Transverse colon (tissue), 4 donors: ENCODE measurements at regions not wholly inside any gene's neighbourhood (a gene's known extent, or its start where the extent isn't known, plus 50 kb on each side); places are given as distances from the start of the nearest gene placed in this dataset.

Experiments
- DNase-seq: peaks from one replicate; pipeline ENCODE4 v3.0.0-alpha.2; 2019
- H3K27ac ChIP-seq, 4 donors: fragments of 200-600 bp; sonication (generic); 2 replicates each; pipeline ENCODE4 v1.5.1; 2016 to 2018; ENCODE audit warnings: inconsistent platforms in 4 of 4
- H3K27me3 ChIP-seq: fragments of 200-600 bp; sonication (generic); 2 replicates; pipeline ENCODE4 v1.5.1; 2017; ENCODE audit warnings: inconsistent platforms
- H3K36me3 ChIP-seq, 4 donors: fragments of 200-600 bp; sonication (generic); 2 replicates each; pipeline ENCODE4 v1.5.1; 2017 to 2019; ENCODE audit warnings: inconsistent platforms in 4 of 4
- H3K4me1 ChIP-seq, 4 donors: fragments of 200-600 bp; sonication (generic); 2 replicates each; pipeline ENCODE4 v1.5.1; 2017 to 2020; ENCODE audit warnings: inconsistent platforms in 4 of 4
- H3K4me3 ChIP-seq, 4 donors: fragments of 200-600 bp; sonication (generic); 1 replicate in 1 of 4; 2 replicates in 3 of 4; pipeline versions ENCODE4 v1.5.1 to v1.6.1; 2017 to 2019; ENCODE audit warnings: inconsistent platforms in 4 of 4
- H3K9me3 ChIP-seq, 2 donors: fragments of 200-600 bp; sonication (generic); 2 replicates each; pipeline ENCODE4 v1.5.1; 2017 to 2019; ENCODE audit warnings: inconsistent platforms in 2 of 2
- CTCF ChIP-seq, 5 experiments: fragments of 200-600 bp in 3 of 5; fragments of 450-650 bp in 2 of 5; sonication (generic) in 3 of 5; IDR thresholded peaks; 1 replicate in 2 of 5; 2 replicates in 3 of 5; pipeline ENCODE4 v1.5.1; 2016 to 2017; ENCODE audit warnings: antibody characterized with exemption in 5 of 5, inconsistent platforms in 3 of 5, mild to moderate bottlenecking in 2 of 5, moderate library complexity in 1 of 5
- EP300 ChIP-seq: sonication (generic); formaldehyde crosslinking; IDR thresholded peaks from one replicate; pipeline ENCODE4 v1.6.1; 2017; ENCODE audit warnings: antibody characterized with exemption, low read depth
- POLR2A ChIP-seq: fragments of 450-650 bp; IDR thresholded peaks from one replicate; pipeline ENCODE4 v1.6.1; 2016; ENCODE audit warnings: antibody characterized with exemption, mild to moderate bottlenecking, moderate library complexity
- POLR2AphosphoS5 ChIP-seq, 3 donors: sonication (generic); formaldehyde crosslinking; IDR thresholded peaks; one replicate each; pipeline ENCODE4 v1.6.1; 2016; ENCODE audit warnings: antibody characterized with exemption in 3 of 3
- WGBS, 2 donors: methylation state at CpG; one replicate each; pipeline ENCODE4 v1.1.5; 2018; ENCODE audit warnings: low coverage in 1 of 2; 5-methylcytosine and 5-hydroxymethylcytosine counted together
- in situ Hi-C, 4 donors: fragments of 200-750 bp; cut with MboI; loops; one replicate each; pipeline versions ENCODE4 v1.15.0 to v1.15.1; 2017; ENCODE audit warnings: low sequenced_read_pairs in 3 of 4, low pct_ligation_motif_present in 1 of 4, low pct_unique_long_range_greater_than_20kb in 1 of 4
- intact Hi-C: fragments of 100-400 bp; cut with DNase I; formaldehyde crosslinking; loops from one replicate; pipeline ENCODE4 v1.15.1; 2023; ENCODE audit warnings: low total_unique reads

GRCh38 chr7:46927131-46927810 is 654.6 kb downstream of the TNS3 start:
- no peak for DNase-seq
- Histone ChIP-seq H3K27me3 (no peaks in the 10 kb centered on the region), H3K4me3 (no peak overlapping the region), H3K9me3 (no peaks in the 10 kb centered on the region), H3K4me1 (no peaks in the 10 kb centered on the region), H3K36me3 (no peaks in the 10 kb centered on the region), H3K27ac (no peak overlapping the region)
- intact Hi-C loops: no loop called here
- in situ Hi-C loops: loop anchor here in 1 of 4 donors (25.0 kb wide), 1 partner anchor 110 kb away; no protein-coding TSS in a partner anchor
- TF ChIP-seq POLR2AphosphoS5 (IDR thresholded peaks at IDR 0.05) (no peak), CTCF (IDR thresholded peaks at IDR 0.05) (no peak), EP300 (no peak), POLR2A (no peak)
- 73 to 80% methylated on average over 4 of the region's 4 CpGs for WGBS, 2 donors

GRCh38 chr7:46916581-46916980 is 665.3 kb downstream of the TNS3 start:
- no peaks in the 10 kb centered on the region for H3K36me3 ChIP-seq
- no peaks in the 10 kb centered on the region for H3K27me3 ChIP-seq
- H3K4me3 ChIP-seq: no peak overlapping the region
- H3K9me3 ChIP-seq: no peaks in the 10 kb centered on the region
- in situ Hi-C loops (no loop called here), intact Hi-C loops (no loop called here)
- 61 to 75% methylated on average over 1 to 2 of the region's 2 CpGs for WGBS, 2 donors
- no peak overlapping the region for H3K27ac ChIP-seq
- no peak for TF ChIP-seq CTCF (IDR thresholded peaks at IDR 0.05)
- TF ChIP-seq EP300: no peak
- no peak for TF ChIP-seq POLR2AphosphoS5 (IDR thresholded peaks at IDR 0.05)
- TF ChIP-seq POLR2A: no peak
- no peak for DNase-seq
- H3K4me1 ChIP-seq: no peaks in the 10 kb centered on the region

GRCh38 chr7:46912692-46913091 is 669.2 kb downstream of the TNS3 start:
- WGBS, 2 donors: 55 to 58% methylated on average over 2 of the region's 2 CpGs
- Histone ChIP-seq H3K4me3 (no peak overlapping the region), H3K4me1 (no peaks in the 10 kb centered on the region), H3K27me3 (no peaks in the 10 kb centered on the region), H3K36me3 (no peaks in the 10 kb centered on the region), H3K9me3 (no peaks in the 10 kb centered on the region), H3K27ac (no peak overlapping the region)
- in situ Hi-C loops: no loop called here
- intact Hi-C loops: no loop called here
- no peak for DNase-seq
- no peak for TF ChIP-seq POLR2A
- TF ChIP-seq CTCF (IDR thresholded peaks at IDR 0.05): no peak
- TF ChIP-seq POLR2AphosphoS5 (IDR thresholded peaks at IDR 0.05): no peak
- no peak for TF ChIP-seq EP300

GRCh38 chr7:46909601-46910051 is 672.3 kb downstream of the TNS3 start:
- no peak for DNase-seq
- Histone ChIP-seq H3K36me3 (no peaks in the 10 kb centered on the region), H3K27me3 (no peaks in the 10 kb centered on the region), H3K4me3 (no peak overlapping the region), H3K4me1 (no peaks in the 10 kb centered on the region), H3K9me3 (no peaks in the 10 kb centered on the region), H3K27ac (no peak overlapping the region)
- intact Hi-C loops: no loop called here
- in situ Hi-C loops: no loop called here
- WGBS, 2 donors: 67 to 80% methylated on average over 7 of the region's 7 CpGs
- no peak for TF ChIP-seq CTCF (IDR thresholded peaks at IDR 0.05)
- no peak for TF ChIP-seq POLR2A
- no peak for TF ChIP-seq EP300
- no peak for TF ChIP-seq POLR2AphosphoS5 (IDR thresholded peaks at IDR 0.05)
